Kidney capillary endothelial cell (primary cell): ENCODE measurements at regions not wholly inside any gene's neighbourhood (a gene's known extent, or its start where the extent isn't known, plus 50 kb on each side); places are given as distances from the start of the nearest gene placed in this dataset.
"Not testable (repeated sequence)": the region's sequence is repeated elsewhere in the genome, so short reads cannot be mapped to it uniquely, and the experiment has no call there.

Source experiments
- DNase-seq: peaks from one replicate; pipeline ENCODE4 v3.0.0-alpha.2; 2018; ENCODE audit warnings: low spot score

- no peak for DNase-seq
Observed at GRCh38 chr4:123217664-123218063, 178.9 kb upstream of the SPRY1 start.

GRCh38 chr4:123218981-123219380 lies 177.6 kb upstream of the SPRY1 start:
- no peak for DNase-seq

- DNase-seq = no peak
Observed at GRCh38 chr4:123229286-123229685, 167.3 kb upstream of the SPRY1 start.

GRCh38 chr4:123230061-123230460 lies 166.5 kb upstream of the SPRY1 start:
- DNase-seq = no peak

- DNase-seq = no peak
Observed at GRCh38 chr4:123232439-123232838, 164.2 kb upstream of the SPRY1 start.

GRCh38 chr4:123233136-123233768 lies 163.3 kb upstream of the SPRY1 start:
- DNase-seq = no peak

- no peak for DNase-seq
Observed at GRCh38 chr4:123234955-123235354, 161.6 kb upstream of the SPRY1 start.

- no peak for DNase-seq
Observed at GRCh38 chr4:123235431-123235830, 161.2 kb upstream of the SPRY1 start.

GRCh38 chr4:123236606-123237005 lies 160.0 kb upstream of the SPRY1 start:
- no peak for DNase-seq

- DNase-seq = not testable (repeated sequence)
Observed at GRCh38 chr4:123240286-123240685, 156.3 kb upstream of the SPRY1 start.

- not testable (repeated sequence) for DNase-seq
Observed at GRCh38 chr4:123243220-123243619, 153.4 kb upstream of the SPRY1 start.

GRCh38 chr4:123244137-123244536 lies 152.5 kb upstream of the SPRY1 start:
- no peak for DNase-seq

- no peak for DNase-seq
Observed at GRCh38 chr4:123246085-123246484, 150.5 kb upstream of the SPRY1 start.

- DNase-seq = no peak
Observed at GRCh38 chr4:123248085-123248659, 148.4 kb upstream of the SPRY1 start.

- no peak for DNase-seq
Observed at GRCh38 chr4:123249821-123250220, 146.8 kb upstream of the SPRY1 start.

- DNase-seq = no peak
Observed at GRCh38 chr4:123250843-123251242, 145.8 kb upstream of the SPRY1 start.

- no peak for DNase-seq
Observed at GRCh38 chr4:123255971-123256370, 140.6 kb upstream of the SPRY1 start.

GRCh38 chr4:123256901-123257300 lies 139.7 kb upstream of the SPRY1 start:
- DNase-seq = no peak

- DNase-seq = no peak
Observed at GRCh38 chr4:123257591-123257990, 139.0 kb upstream of the SPRY1 start.

- DNase-seq = no peak
Observed at GRCh38 chr4:123259676-123260646, 136.6 kb upstream of the SPRY1 start.

- no peak for DNase-seq
Observed at GRCh38 chr4:123260653-123261052, 135.9 kb upstream of the SPRY1 start.

- DNase-seq = no peak
Observed at GRCh38 chr4:123262080-123262479, 134.5 kb upstream of the SPRY1 start.

GRCh38 chr4:123265443-123265842 lies 131.2 kb upstream of the SPRY1 start:
- no peak for DNase-seq
